ENCODE measurements at regions not wholly inside any gene's neighbourhood (a gene's known extent, or its start where the extent isn't known, plus 50 kb on each side); places are given as distances from the start of the nearest gene placed in this dataset.

GRCh38 chr6:211871-212497 lies 80.3 kb upstream of the DUSP22 start:
- TF ChIP-seq SMC3 (IDR thresholded peaks at IDR 0.05; ENCODE audit: low read depth, low read length) (no peak), ELF1 (IDR thresholded peaks at IDR 0.05) (no peak), USF1 (IDR thresholded peaks at IDR 0.05; ENCODE audit: borderline replicate concordance, low read depth) (no peak), POLR2AphosphoS5 (IDR thresholded peaks at IDR 0.05; ENCODE audit: low read depth, low read length) (no peak), USF2 (IDR thresholded peaks at IDR 0.05; ENCODE audit: borderline replicate concordance, low read depth, low read length) (no peak), RXRA (IDR thresholded peaks at IDR 0.05; ENCODE audit: borderline replicate concordance, low read depth) (no peak), MXI1 (IDR thresholded peaks at IDR 0.05; ENCODE audit: low read depth, low read length) (no peak), IRF3 (IDR thresholded peaks at IDR 0.05; ENCODE audit: low read depth, low read length) (no peak), JUND (IDR thresholded peaks at IDR 0.05) (no peak), TCF12 (IDR thresholded peaks at IDR 0.05) (no peak), GABPA (IDR thresholded peaks at IDR 0.05; ENCODE audit: low read depth) (no peak), RAD21 (IDR thresholded peaks at IDR 0.05; ENCODE audit: low read length) (no peak), FOXM1 (IDR thresholded peaks at IDR 0.05; ENCODE audit: low read depth) (no peak), GATA2 (CRISPR knock-in tag; IDR thresholded peaks at IDR 0.05) (no peak), EZH2phosphoT487 (IDR thresholded peaks at IDR 0.05; ENCODE audit: borderline replicate concordance, low read depth) (no peak), FOXJ3 (CRISPR knock-in tag; IDR thresholded peaks at IDR 0.05) (no peak), SIN3A (IDR thresholded peaks at IDR 0.05; ENCODE audit: borderline replicate concordance, low read depth, low read length) (no peak)
- TF ChIP-seq, protein P1, sequence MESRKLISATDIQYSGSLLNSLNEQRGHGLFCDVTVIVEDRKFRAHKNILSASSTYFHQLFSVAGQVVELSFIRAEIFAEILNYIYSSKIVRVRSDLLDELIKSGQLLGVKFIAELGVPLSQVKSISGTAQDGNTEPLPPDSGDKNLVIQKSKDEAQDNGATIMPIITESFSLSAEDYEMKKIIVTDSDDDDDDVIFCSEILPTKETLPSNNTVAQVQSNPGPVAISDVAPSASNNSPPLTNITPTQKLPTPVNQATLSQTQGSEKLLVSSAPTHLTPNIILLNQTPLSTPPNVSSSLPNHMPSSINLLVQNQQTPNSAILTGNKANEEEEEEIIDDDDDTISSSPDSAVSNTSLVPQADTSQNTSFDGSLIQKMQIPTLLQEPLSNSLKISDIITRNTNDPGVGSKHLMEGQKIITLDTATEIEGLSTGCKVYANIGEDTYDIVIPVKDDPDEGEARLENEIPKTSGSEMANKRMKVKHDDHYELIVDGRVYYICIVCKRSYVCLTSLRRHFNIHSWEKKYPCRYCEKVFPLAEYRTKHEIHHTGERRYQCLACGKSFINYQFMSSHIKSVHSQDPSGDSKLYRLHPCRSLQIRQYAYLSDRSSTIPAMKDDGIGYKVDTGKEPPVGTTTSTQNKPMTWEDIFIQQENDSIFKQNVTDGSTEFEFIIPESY (IDR thresholded peaks at IDR 0.05; ENCODE audit: borderline replicate concordance, low read depth) = no peak
- CTCF ChIA-PET = interaction anchor here (0.8 kb wide), 2 partner anchors 9 to 21 kb away, joined by 3 read pairs; no protein-coding TSS in a partner anchor
- Histone ChIP-seq H3K9me3 (no peaks in the 10 kb centered on the region), H3K4me3 (ENCODE audit: low read depth in 2 of 2, low read length in 1 of 2) (no peak overlapping the region), H3K4me1 (ENCODE audit: control insufficient read depth in 1 of 2, insufficient read depth in 2 of 2, low read depth in 1 of 2, low read length in 1 of 2) (no peaks in the 10 kb centered on the region), H3K9ac (no peak overlapping the region), H3K27ac (ENCODE audit: low read depth in 2 of 2, low read length in 1 of 2) (no peak overlapping the region), H3K79me2 (ENCODE audit: insufficient read depth) (no peaks in the 10 kb centered on the region), H3K36me3 (replicated peaks in 1 of 2; ENCODE audit: control insufficient read depth in 1 of 2, insufficient read depth in 2 of 2, low read length in 1 of 2) (no peaks in the 10 kb centered on the region), H3K4me2 (no peak overlapping the region), H2AFZ (ENCODE audit: low read depth) (no peak overlapping the region), H3K27me3 (ENCODE audit: insufficient read depth) (peaks cover 76% of the 10 kb centered on the region), H3F3A (replicated peaks; ENCODE audit: insufficient read depth) (no peaks in the 10 kb centered on the region), H3K9me2 (no peaks in the 10 kb centered on the region), H4K20me1 (ENCODE audit: insufficient read depth) (no peaks in the 10 kb centered on the region)
- POLR2A ChIA-PET = no interaction called here
- 8% methylated on average over 10 of the region's 10 CpGs for WGBS (ENCODE audit: low lambda C conversion rate)
- DNase-seq = no peak

All from SK-N-SH (cell line).